CD4-positive, alpha-beta T cell treated with Interleukin-2 at 100 ng/mL for 4 hours (primary cell): ENCODE measurements at regions not wholly inside any gene's neighbourhood (a gene's known extent, or its start where the extent isn't known, plus 50 kb on each side); places are given as distances from the start of the nearest gene placed in this dataset.

Experiments
- DNase-seq: peaks from one replicate; pipeline ENCODE4 v3.0.0-alpha.2; 2020; ENCODE audit warnings: low spot score

GRCh38 chr2:195055996-195056395, 601.0 kb upstream of the SLC39A10 start:
- no peak for DNase-seq

DNA sequence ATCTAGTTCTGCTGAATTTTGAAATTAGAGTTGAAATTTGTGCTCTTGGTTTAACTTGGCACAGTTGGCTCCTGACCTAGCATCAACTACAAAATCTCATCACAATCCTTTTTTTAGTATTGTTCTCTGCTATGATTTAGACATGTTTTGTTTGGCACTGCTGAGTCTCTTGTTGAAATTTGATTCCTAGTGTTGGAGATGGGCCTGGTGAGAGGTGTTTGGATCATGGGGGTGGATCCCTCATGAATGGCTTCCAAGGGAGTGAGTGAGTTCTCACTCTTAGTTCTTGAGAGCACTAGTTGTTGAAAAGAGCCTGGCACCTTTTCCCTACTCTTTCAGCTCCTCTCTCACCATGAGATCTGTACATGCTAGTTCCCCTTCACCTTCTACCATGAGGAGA, 605.6 kb upstream of the SLC39A10 start:
- no peak for DNase-seq

- DNase-seq, result no peak
These were observed 607.5 kb upstream of the SLC39A10 start for GRCh38 chr2:195049372-195050031.

GRCh38 chr2:195047955-195048354, 609.1 kb upstream of the SLC39A10 start:
- DNase-seq, result no peak

- no peak for DNase-seq
These were observed 612.2 kb upstream of the SLC39A10 start for GRCh38 chr2:195044801-195045200.

DNA sequence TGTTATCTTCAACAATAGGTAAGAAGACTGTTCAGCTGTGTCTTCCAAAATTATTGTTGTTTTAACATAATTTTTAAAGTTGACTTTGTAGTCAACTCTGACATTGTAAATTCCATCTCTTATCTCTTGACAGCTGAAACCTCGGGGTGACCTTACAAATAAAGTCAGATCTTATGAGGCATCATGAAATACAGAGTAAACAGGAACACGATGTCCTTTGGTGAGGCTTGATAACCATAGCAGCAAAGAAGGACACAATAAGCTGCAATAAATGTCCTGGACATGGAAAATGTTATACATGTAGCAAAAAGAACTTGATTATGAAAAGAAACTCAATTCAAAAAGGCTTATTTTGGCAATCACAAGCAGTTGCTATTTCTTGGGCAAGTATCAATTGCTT, 618.9 kb upstream of the SLC39A10 start:
- no peak for DNase-seq

- DNase-seq, result no peak
These were observed 620.0 kb upstream of the SLC39A10 start for GRCh38 chr2:195037045-195037444.

DNA sequence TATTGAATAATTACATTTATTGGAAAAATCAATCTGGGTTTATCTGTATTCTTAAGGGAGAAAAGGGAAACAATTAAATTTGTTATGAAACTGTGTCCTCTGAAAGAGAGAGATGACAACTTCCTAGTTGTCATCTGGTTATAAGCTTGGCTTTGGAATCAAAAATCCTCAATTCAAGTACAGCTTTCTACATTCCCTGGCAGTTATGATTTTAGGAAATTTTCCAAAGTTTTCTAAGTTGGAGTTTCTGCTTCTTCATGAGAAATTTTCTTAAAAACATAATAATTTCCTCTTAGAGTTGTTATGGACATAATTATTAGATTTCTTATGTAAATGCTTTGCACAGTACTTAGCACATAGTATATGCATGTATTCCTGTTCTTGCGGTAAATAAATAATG, 625.6 kb upstream of the SLC39A10 start:
- no peak for DNase-seq

DNA sequence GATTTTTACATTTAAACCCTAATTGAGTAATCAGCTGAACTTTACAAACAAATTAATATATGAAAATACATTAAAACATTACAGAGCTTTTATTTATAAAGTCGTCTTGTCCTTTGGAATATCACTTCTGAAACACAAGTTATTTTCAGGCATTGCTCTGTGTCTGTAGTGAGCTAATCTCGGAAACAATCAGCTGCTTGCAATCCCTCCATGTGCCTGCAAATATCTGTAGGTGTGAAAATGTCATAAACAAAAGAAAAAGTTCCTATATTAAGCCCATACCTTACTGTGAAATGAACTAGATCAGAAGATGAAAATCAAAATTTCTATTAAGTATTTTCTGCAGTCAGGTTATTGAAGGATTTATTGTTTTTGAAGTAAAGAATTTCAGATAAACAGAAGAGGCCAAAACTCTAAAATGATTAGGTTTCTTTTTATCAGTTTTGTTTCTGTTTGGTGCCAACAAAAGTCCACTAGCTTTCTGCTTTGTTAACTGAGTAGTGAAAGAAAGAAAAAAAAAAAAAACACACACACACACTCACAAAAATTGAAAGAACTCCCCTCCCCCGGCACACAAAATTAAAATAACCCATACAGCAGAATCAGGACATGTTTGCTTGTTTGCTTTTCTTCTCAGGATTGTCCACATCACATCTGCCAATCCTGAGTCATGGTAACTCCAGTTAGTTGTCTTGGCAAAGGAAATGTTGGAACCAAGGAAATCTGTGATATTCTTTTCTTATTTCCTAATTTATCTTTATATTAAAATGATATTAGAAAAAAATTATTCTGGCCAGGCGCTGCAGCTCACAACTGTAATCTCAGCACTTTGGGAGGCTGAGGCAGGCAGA, 627.0 kb upstream of the SLC39A10 start:
- no peak for DNase-seq

GRCh38 chr2:195027947-195028346, 629.1 kb upstream of the SLC39A10 start:
- DNase-seq, result no peak

DNA sequence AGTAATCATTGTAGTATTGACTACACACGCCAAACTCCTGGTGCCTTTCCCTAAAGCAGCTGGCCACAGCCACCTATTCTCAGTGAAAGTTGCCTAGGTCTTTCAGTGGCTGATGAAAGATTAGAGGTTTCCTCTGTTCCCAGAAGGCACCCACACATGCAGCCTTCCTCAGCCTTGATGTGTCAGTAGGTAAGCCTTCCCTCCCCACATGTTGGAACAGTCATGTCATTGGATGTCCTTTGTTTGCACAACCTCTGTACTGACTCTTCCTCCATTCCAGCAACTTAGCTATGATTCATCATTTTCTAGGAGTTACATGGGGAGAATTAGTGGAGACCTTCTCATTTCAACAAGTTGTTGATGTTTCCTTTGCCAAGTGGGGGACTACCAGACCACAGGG, 630.8 kb upstream of the SLC39A10 start:
- DNase-seq, result no peak

GRCh38 chr2:195022508-195022830, 634.6 kb upstream of the SLC39A10 start:
- no peak for DNase-seq

DNA sequence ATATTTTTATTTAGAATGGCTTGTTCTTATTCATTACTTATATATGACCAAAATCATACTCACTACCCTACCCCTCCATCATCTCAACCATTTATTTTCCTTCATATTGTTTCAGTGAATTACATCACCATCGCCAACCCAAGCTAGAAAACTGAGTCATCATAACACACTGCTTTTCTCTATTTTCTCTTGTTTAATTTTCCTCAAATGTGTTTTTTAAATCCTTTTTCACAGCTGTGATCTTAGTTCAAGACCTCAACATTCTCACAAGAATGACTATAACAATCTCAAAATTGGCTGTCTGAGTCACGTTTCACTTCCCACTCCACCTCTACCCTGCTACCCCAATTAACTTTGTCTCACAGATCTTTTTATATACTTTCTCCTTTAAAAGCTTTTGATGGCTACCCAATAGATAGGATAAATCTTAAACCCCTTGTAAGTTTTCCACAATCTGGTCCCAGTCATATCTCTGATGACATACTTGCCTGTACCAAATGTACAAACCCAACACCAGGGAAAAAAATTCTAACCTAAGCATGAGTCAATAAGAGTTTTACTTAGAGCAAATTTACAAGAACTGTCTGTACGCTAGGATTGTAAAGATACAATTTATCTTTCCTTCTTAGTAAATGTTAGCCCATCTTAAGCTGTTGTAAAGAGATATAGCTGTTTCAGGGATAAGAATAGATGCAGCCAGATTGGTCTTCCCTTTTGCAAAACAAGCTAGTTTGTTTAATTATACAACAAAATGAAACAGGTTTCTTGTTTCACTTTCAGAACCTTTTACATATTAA, 635.1 kb upstream of the SLC39A10 start:
- DNase-seq, result no peak

DNA sequence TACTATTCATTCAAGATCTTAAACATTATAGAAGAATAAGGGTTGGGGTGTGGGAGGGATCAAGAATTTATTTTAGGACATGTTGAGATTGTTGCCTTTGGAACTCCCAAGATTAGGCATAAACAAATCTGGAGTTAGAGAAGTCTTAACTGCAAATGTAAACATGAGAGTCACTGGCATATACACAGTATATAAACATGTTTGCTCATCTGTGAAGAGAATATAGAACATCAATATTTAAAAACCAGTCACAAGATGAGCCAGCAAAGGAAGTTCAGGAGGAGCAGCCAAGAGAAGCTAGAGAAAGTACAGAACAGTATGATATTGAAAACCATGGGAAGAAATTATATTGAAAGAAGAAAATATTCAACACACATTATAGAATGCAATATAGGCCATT, 638.6 kb upstream of the SLC39A10 start:
- DNase-seq, result no peak

DNA sequence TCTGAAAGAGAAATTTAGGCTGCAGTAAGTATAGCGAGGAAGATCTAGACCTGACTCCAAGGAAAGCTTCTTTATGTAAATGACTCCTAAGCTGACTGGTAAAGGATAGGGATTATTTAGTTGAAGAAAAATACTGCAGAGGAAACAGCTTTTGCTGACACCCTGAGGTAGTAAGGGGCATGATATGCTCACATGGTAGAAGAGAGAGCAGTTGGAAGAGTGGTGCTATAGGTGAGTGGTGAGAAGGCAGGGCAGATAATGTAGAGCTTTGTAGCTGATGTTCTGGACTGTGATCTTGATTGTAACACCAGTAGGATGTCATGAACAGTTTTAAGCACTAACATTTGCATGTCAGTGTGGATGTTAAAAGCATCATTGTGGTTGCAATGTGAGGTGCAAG, 639.1 kb upstream of the SLC39A10 start:
- DNase-seq, result no peak

- DNase-seq, result no peak
These were observed 640.2 kb upstream of the SLC39A10 start for GRCh38 chr2:195016841-195017240.

DNA sequence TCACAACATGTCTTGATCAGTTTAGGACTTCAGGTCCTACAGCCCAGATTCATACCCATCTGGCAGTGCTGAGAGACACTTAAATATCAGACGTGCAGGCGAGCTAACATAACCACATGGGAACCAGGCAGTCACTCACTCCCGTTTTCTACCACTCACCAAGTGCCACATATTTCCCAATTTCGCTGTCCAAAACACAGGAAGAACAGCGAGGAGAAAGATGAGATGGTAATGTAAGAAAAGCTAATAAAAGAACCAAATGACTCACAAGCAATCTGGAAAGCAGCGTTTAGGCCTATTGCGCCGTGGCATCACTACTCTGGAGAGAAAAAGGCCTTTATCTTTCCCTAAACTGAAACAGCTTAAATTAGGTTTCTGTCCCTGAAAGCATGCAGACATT, 647.8 kb upstream of the SLC39A10 start:
- DNase-seq, result no peak

- no peak for DNase-seq
These were observed 650.2 kb upstream of the SLC39A10 start for GRCh38 chr2:195006856-195007255.

DNA sequence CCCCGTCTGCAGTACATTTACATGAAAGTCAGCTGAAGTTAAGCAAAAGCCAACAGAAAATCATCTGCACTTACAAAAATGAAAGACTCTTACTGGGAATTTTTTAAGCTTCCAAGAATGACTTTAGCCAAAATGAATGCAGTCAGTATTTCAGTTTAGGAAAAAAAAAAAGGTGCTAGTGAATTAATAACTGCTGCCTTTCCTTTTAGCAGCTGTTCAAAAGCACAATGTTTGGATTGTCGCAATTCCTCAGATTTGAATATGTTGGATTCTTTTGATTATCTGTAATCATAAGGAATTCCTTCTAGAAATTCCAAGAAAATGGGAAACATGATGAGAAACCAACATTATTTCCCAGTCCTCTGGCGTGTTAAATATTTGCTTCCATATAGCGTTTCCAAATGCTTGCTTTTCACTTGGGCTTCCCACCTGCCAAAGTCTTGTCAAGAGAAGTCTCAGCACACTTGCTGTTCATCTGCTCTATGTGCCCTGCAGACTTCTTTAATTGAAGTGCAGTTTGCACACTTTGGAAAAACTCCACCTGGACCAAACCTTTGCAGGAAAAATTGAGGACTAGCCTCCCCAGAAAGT, 653.0 kb upstream of the SLC39A10 start:
- no peak for DNase-seq

DNA sequence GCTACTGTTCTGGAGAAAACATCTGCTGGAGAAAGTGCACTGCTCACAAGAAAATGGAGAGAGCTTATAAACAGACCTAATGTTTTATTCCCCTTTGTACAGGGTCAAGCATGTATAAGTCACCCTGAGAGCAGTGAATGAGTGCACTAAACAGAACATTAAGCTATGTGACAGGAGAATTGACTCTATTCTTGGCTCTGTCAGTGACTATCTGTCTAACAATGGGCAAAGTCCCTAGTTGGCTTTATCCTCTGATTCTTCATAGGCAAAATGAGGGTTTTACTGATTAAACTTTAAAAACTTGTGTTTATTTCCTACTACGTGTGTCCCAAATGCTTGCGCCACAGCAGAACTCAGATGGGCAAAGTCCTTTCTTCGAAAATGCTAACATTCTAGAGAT, 655.1 kb upstream of the SLC39A10 start:
- DNase-seq, result no peak

GRCh38 chr2:194999771-195000170, 657.3 kb upstream of the SLC39A10 start:
- DNase-seq, result no peak

GRCh38 chr2:194992648-194993047, 664.4 kb upstream of the SLC39A10 start:
- DNase-seq, result no peak

DNA sequence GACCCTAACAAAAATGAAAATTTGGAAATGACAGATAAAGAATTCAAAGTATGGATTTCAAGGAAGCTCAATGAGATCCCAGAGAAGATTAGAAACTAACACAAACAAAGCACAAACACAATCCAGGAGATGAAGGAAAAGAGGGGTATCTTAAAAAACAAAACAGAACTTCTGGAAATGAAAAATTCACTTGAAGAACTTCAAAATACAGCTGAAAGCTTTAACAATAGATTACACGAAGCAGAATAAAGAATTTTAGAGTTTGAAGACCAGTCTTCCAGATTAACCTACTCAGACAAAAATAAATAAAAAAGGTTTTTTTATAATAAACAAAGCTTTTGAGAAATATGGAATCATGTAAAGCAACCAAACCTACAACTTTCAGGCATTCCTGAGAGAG, 671.8 kb upstream of the SLC39A10 start:
- no peak for DNase-seq
